GM12878 (cell line): ENCODE measurements at regions not wholly inside any gene's neighbourhood (a gene's known extent, or its start where the extent isn't known, plus 50 kb on each side); places are given as distances from the start of the nearest gene placed in this dataset.

Experiments used
- ATAC-seq: fragments of 200-7000 bp; cut with Tn5 transposase; 3 replicates; pipeline ENCODE4 v1.9.1; 2020; ENCODE audit warnings: mild to moderate bottlenecking, moderate library complexity
- BruUV-seq: library from RNA; stranded (reverse); fragments of 400-500 nt; replicated peaks from 2 replicates; lab custom pipeline; 2021; lab: Mats Ljungman, UMichigan
- CTCF ChIA-PET: fragments of 300-600 bp; sonication (Branson Sonifier 250); formaldehyde crosslinking; extraction: SDS; loops from one replicate; lab custom pipeline; 2021; ENCODE audit warnings: inconsistent platforms; lab: Yijun Ruan, JAX
- POLR2A ChIA-PET: fragments of 350-600 bp; formaldehyde crosslinking; extraction: SDS; loops from one replicate; lab custom pipeline; 2021; ENCODE audit warnings: inconsistent platforms; lab: Charles Lee
- RAD21 ChIA-PET: fragments of 300-600 bp; sonication (Branson Sonifier 250); formaldehyde crosslinking; loops from one replicate; lab custom pipeline; 2023; ENCODE audit warnings: antibody characterized with exemption; ENCODE audit not compliant: unreplicated experiment; lab: Charles Lee
- SMC1A ChIA-PET: fragments of 300-600 bp; sonication (Branson Sonifier 250); formaldehyde crosslinking; loops from one replicate; lab custom pipeline; 2023; ENCODE audit not compliant: unreplicated experiment, uncharacterized antibody; lab: Charles Lee
- DNase-seq: peaks from one replicate; pipeline ENCODE4 v3.0.0-alpha.2; 2011; ENCODE audit warnings: low read depth, low spot score
- FAIRE-seq: peaks from 3 replicates; lab custom pipeline; 2011; peaks lifted over from hg19 to GRCh38; lab: Jason Lieb, UNC
- H2AFZ ChIP-seq: 2 replicates; pipeline ENCODE4 v1.6.0; 2011; ENCODE audit warnings: low read depth, low read length, control low read depth; ENCODE audit not compliant: control insufficient read depth
- H3K27ac ChIP-seq: 2 replicates; pipeline ENCODE4 v1.5.1; 2011; ENCODE audit warnings: control low read depth; ENCODE audit not compliant: control insufficient read depth, insufficient read depth
- H3K27me3 ChIP-seq, 2 experiments: replicated peaks in 1 of 2; 2 replicates each; pipeline versions ENCODE4 v1.6.0 to v1.6.1; 2011; ENCODE audit warnings: low read length in 1 of 2; ENCODE audit not compliant: control insufficient read depth in 2 of 2, insufficient read depth in 2 of 2
- H3K36me3 ChIP-seq, 2 experiments: 2 replicates each; pipeline ENCODE4 v1.5.1; 2011; ENCODE audit warnings: low read length in 1 of 2; ENCODE audit not compliant: control insufficient read depth in 2 of 2, insufficient read depth in 2 of 2
- H3K4me1 ChIP-seq: 2 replicates; pipeline ENCODE4 v1.6.1; 2011; ENCODE audit warnings: mild to moderate bottlenecking, low read length, moderate library complexity, mixed read lengths; ENCODE audit not compliant: control insufficient read depth, insufficient read depth
- H3K4me2 ChIP-seq: 2 replicates; pipeline ENCODE4 v1.6.0; 2011; ENCODE audit warnings: control low read depth; ENCODE audit not compliant: control insufficient read depth, insufficient read depth
- H3K4me3 ChIP-seq: fragments of 200-600 bp; sonication (generic); 2 replicates; pipeline ENCODE4 v1.5.1; 2016
- H3K79me2 ChIP-seq: 2 replicates; pipeline ENCODE4 v1.6.0; 2011; ENCODE audit warnings: low read length; ENCODE audit not compliant: control insufficient read depth, insufficient read depth
- H3K9ac ChIP-seq: 2 replicates; pipeline ENCODE4 v1.8.0; 2011; ENCODE audit warnings: low read length, control low read depth, mixed read lengths; ENCODE audit not compliant: control insufficient read depth, insufficient read depth
- H3K9me3 ChIP-seq: replicated peaks from 3 replicates; pipeline ENCODE4 v1.5.1; 2011; ENCODE audit warnings: mild to moderate bottlenecking, low read length; ENCODE audit not compliant: control insufficient read depth, insufficient read depth
- H4K20me1 ChIP-seq: 2 replicates; pipeline ENCODE4 v1.6.0; 2011; ENCODE audit not compliant: control insufficient read depth, insufficient read depth
- ATF2 ChIP-seq: IDR thresholded peaks from 2 replicates; pipeline ENCODE4 v1.6.1; 2012; ENCODE audit warnings: low read length, inconsistent platforms
- CBX3 ChIP-seq: fragments of 200-600 bp; sonication (generic); IDR thresholded peaks from 2 replicates; pipeline ENCODE4 v1.6.1; 2016; ENCODE audit warnings: low read depth, borderline replicate concordance
- CHD2 ChIP-seq: IDR thresholded peaks from 2 replicates; pipeline ENCODE4 v1.6.1; 2011; ENCODE audit warnings: low read depth, low read length, improper control_type of control experiment, borderline replicate concordance
- EP300 ChIP-seq, 2 experiments: fragments of 150-350 bp in 1 of 2; IDR thresholded peaks; 2 replicates each; pipeline ENCODE4 v1.6.1; 2011 to 2012; ENCODE audit warnings: low read depth in 2 of 2, low read length in 2 of 2, borderline replicate concordance in 1 of 2, improper control_type of control experiment in 1 of 2, inconsistent platforms in 1 of 2; ENCODE audit not compliant: control insufficient read depth in 1 of 2
- EZH2 ChIP-seq: IDR thresholded peaks from 2 replicates; pipeline ENCODE4 v1.6.1; 2012; ENCODE audit warnings: low read depth, mild to moderate bottlenecking, control low read depth, inconsistent platforms, low read length, borderline replicate concordance; ENCODE audit not compliant: control insufficient read depth
- GATAD2B ChIP-seq: fragments of 450-650 bp; conservative IDR thresholded peaks from 2 replicates; pipeline ENCODE4 v1.6.1; 2017; ENCODE audit warnings: low read depth, mild to moderate bottlenecking, moderate library complexity
- IRF4 ChIP-seq: IDR thresholded peaks from 2 replicates; pipeline ENCODE4 v1.6.1; 2011; ENCODE audit warnings: low read depth, low read length
- IRF5 ChIP-seq: fragments of 450-650 bp; IDR thresholded peaks from 2 replicates; pipeline ENCODE4 v1.6.1; 2017; ENCODE audit warnings: borderline replicate concordance
- MTA2 ChIP-seq: fragments of 450-650 bp; IDR thresholded peaks from 2 replicates; pipeline ENCODE4 v1.6.1; 2016; ENCODE audit warnings: low read depth, mild to moderate bottlenecking, moderate library complexity
- NFYA ChIP-seq: IDR thresholded peaks from 2 replicates; pipeline ENCODE4 v1.6.1; 2011; ENCODE audit warnings: low read depth, mild to moderate bottlenecking, low read length, improper control_type of control experiment, borderline replicate concordance
- NRF1 ChIP-seq: conservative IDR thresholded peaks from 2 replicates; pipeline ENCODE4 v1.6.1; 2011; ENCODE audit warnings: mild to moderate bottlenecking, low read depth, low read length, improper control_type of control experiment
- RCOR1 ChIP-seq: conservative IDR thresholded peaks from 2 replicates; pipeline ENCODE4 v1.6.1; 2012; ENCODE audit warnings: low read depth, low read length, improper control_type of control experiment
- SREBF1 ChIP-seq: IDR thresholded peaks from 2 replicates; pipeline ENCODE4 v1.6.1; 2012; ENCODE audit warnings: mild to moderate bottlenecking, low read length
- YY1 ChIP-seq: IDR thresholded peaks from 2 replicates; pipeline ENCODE4 v1.6.1; 2011; ENCODE audit warnings: low read depth, mild to moderate bottlenecking, low read length
- ZNF384 ChIP-seq: IDR thresholded peaks from 2 replicates; pipeline ENCODE4 v1.6.1; 2012; ENCODE audit warnings: low read depth, mild to moderate bottlenecking, low read length, improper control_type of control experiment, borderline replicate concordance
- whole genome bisulfite sequencing: methylation state at CpG from one replicate; pipeline ENCODE4 v1.1.6; 2016; ENCODE audit warnings: low lambda C conversion rate; ENCODE audit not compliant: insufficient replicate concordance, insufficient coverage; ENCODE audit errors: missing lambda C conversion rate; 5-methylcytosine and 5-hydroxymethylcytosine counted together
- in situ Hi-C: fragments of 300-500 bp; cut with MboI; formaldehyde crosslinking; loops from 9 replicates; pipeline ENCODE4 v1.14.3; 2018; ENCODE audit warnings: mixed read lengths
- intact Hi-C: fragments of 100-400 bp; cut with micrococcal nuclease; formaldehyde crosslinking; loops from one replicate; pipeline ENCODE4 v1.14.2; 2022; ENCODE audit not compliant: unreplicated experiment
- TF ChIP-seq, protein P1 (sequence below): fragments of 450-650 bp; IDR thresholded peaks from 2 replicates; pipeline ENCODE4 v1.6.1; 2018; ENCODE audit warnings: mild to moderate bottlenecking, low read depth, moderate library complexity; ENCODE audit not compliant: partially characterized antibody
- TF ChIP-seq, protein P2 (sequence below): fragments of 450-650 bp; IDR thresholded peaks from 2 replicates; pipeline ENCODE4 v1.6.1; 2017; ENCODE audit warnings: antibody characterized with exemption, mild to moderate bottlenecking, moderate library complexity

GRCh38 chr4:64766565-64766964 is 357.3 kb upstream of the TECRL start:
- RAD21 ChIA-PET, result no interaction called here
- Histone ChIP-seq H3K79me2 (no peaks in the 10 kb centered on the region), H3K27me3 (no peaks in the 10 kb centered on the region), H3K4me1 (no peaks in the 10 kb centered on the region), H3K4me2 (no peak overlapping the region), H2AFZ (no peak overlapping the region), H3K4me3 (no peak overlapping the region), H3K36me3 (no peaks in the 10 kb centered on the region), H3K9me3 (no peaks in the 10 kb centered on the region), H4K20me1 (no peaks in the 10 kb centered on the region), H3K9ac (no peak overlapping the region), H3K27ac (no peak overlapping the region)
- TF ChIP-seq GATAD2B (no peak), EZH2 (no peak), SREBF1 (no peak), ZNF384 (no peak), CBX3 (no peak), ATF2 (no peak), NFYA (no peak), MTA2 (no peak), YY1 (no peak), IRF4 (no peak), NRF1 (no peak), EP300 (IDR thresholded peaks at IDR 0.05; ENCODE audit: borderline replicate concordance in 1 of 2, control insufficient read depth in 1 of 2, low read depth in 2 of 2, low read length in 2 of 2) (no peak), IRF5 (no peak), RCOR1 (no peak), CHD2 (no peak)
- TF ChIP-seq, protein P1, sequence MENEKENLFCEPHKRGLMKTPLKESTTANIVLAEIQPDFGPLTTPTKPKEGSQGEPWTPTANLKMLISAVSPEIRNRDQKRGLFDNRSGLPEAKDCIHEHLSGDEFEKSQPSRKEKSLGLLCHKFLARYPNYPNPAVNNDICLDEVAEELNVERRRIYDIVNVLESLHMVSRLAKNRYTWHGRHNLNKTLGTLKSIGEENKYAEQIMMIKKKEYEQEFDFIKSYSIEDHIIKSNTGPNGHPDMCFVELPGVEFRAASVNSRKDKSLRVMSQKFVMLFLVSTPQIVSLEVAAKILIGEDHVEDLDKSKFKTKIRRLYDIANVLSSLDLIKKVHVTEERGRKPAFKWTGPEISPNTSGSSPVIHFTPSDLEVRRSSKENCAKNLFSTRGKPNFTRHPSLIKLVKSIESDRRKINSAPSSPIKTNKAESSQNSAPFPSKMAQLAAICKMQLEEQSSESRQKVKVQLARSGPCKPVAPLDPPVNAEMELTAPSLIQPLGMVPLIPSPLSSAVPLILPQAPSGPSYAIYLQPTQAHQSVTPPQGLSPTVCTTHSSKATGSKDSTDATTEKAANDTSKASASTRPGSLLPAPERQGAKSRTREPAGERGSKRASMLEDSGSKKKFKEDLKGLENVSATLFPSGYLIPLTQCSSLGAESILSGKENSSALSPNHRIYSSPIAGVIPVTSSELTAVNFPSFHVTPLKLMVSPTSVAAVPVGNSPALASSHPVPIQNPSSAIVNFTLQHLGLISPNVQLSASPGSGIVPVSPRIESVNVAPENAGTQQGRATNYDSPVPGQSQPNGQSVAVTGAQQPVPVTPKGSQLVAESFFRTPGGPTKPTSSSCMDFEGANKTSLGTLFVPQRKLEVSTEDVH, result no peak
- TF ChIP-seq, protein P2, sequence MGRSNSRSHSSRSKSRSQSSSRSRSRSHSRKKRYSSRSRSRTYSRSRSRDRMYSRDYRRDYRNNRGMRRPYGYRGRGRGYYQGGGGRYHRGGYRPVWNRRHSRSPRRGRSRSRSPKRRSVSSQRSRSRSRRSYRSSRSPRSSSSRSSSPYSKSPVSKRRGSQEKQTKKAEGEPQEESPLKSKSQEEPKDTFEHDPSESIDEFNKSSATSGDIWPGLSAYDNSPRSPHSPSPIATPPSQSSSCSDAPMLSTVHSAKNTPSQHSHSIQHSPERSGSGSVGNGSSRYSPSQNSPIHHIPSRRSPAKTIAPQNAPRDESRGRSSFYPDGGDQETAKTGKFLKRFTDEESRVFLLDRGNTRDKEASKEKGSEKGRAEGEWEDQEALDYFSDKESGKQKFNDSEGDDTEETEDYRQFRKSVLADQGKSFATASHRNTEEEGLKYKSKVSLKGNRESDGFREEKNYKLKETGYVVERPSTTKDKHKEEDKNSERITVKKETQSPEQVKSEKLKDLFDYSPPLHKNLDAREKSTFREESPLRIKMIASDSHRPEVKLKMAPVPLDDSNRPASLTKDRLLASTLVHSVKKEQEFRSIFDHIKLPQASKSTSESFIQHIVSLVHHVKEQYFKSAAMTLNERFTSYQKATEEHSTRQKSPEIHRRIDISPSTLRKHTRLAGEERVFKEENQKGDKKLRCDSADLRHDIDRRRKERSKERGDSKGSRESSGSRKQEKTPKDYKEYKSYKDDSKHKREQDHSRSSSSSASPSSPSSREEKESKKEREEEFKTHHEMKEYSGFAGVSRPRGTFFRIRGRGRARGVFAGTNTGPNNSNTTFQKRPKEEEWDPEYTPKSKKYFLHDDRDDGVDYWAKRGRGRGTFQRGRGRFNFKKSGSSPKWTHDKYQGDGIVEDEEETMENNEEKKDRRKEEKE, result no peak
- WGBS, result 7% methylated on average over 1 of the region's 1 CpG
- no TSS peak for BruUV-seq
- no peak for FAIRE-seq
- SMC1A ChIA-PET, result no interaction called here
- intact Hi-C loops (no loop called here), in situ Hi-C loops (no loop called here)
- DNase-seq, result no peak
- no peak for ATAC-seq
- CTCF ChIA-PET, result no interaction called here
- POLR2A ChIA-PET, result no interaction called here
